PFSK-1 (cell line): ENCODE measurements at regions not wholly inside any gene's neighbourhood (a gene's known extent, or its start where the extent isn't known, plus 50 kb on each side); places are given as distances from the start of the nearest gene placed in this dataset.

Experiments used
- FOXP2 ChIP-seq: optimal IDR thresholded peaks from 2 replicates; pipeline ENCODE3; 2011; ENCODE audit warnings: borderline replicate concordance, control low read depth, inconsistent platforms; ENCODE audit not compliant: insufficient read depth; ENCODE audit errors: extremely low read length, extremely low read depth
- POLR2AphosphoS5 ChIP-seq: IDR thresholded peaks from 2 replicates; pipeline ENCODE4 v1.6.1; 2012; ENCODE audit warnings: low read depth, mild to moderate bottlenecking, control low read depth, low read length, moderate library complexity
- REST ChIP-seq, 2 experiments: IDR thresholded peaks; 2 replicates each; pipeline versions ENCODE4 v1.6.1 to v1.8.0; 2011 to 2012; ENCODE audit warnings: low read depth in 2 of 2, low read length in 2 of 2, control low read depth in 1 of 2, inconsistent platforms in 1 of 2, mild to moderate bottlenecking in 1 of 2, moderate library complexity in 1 of 2; ENCODE audit not compliant: insufficient read depth in 1 of 2
- SIN3A ChIP-seq: IDR thresholded peaks from 2 replicates; pipeline ENCODE4 v1.6.1; 2012; ENCODE audit warnings: mild to moderate bottlenecking, low read length, moderate library complexity, borderline replicate concordance; ENCODE audit not compliant: insufficient read depth
- TAF1 ChIP-seq: IDR thresholded peaks from 2 replicates; pipeline ENCODE4 v1.6.1; 2012; ENCODE audit warnings: low read length, control low read depth, borderline replicate concordance; ENCODE audit not compliant: insufficient read depth

GRCh38 chr3:64405211-64405835 is 180.1 kb upstream of the PRICKLE2 start:
- no peak for TF ChIP-seq REST (IDR thresholded peaks at IDR 0.05; ENCODE audit: insufficient read depth in 1 of 2, low read depth in 2 of 2, low read length in 2 of 2)
- no peak for TF ChIP-seq SIN3A

DNA sequence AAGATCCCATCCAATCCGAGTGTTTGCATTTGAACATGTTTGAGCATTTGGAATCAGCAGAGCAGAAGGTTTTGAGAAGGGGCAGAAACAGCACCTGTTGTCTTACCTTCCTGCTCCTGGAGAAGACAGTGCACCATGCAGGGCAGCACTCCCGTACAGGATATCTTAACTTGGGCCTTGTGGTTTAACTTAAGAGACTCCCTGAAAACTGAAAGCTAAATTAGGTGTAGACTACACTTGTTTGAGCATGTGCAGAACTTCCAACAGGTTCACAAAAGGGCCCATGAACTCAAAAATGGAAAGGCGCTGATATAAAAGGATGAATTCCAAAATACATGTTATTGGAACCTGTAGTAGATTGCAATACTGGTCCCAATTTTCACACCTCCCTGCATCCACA is 175.4 kb upstream of the PRICKLE2 start:
- no peak for TF ChIP-seq TAF1
- no peak for TF ChIP-seq FOXP2
- no peak for TF ChIP-seq REST (IDR thresholded peaks at IDR 0.05; ENCODE audit: insufficient read depth in 1 of 2, low read depth in 2 of 2, low read length in 2 of 2)
- TF ChIP-seq SIN3A: no peak
- no peak for TF ChIP-seq POLR2AphosphoS5

DNA sequence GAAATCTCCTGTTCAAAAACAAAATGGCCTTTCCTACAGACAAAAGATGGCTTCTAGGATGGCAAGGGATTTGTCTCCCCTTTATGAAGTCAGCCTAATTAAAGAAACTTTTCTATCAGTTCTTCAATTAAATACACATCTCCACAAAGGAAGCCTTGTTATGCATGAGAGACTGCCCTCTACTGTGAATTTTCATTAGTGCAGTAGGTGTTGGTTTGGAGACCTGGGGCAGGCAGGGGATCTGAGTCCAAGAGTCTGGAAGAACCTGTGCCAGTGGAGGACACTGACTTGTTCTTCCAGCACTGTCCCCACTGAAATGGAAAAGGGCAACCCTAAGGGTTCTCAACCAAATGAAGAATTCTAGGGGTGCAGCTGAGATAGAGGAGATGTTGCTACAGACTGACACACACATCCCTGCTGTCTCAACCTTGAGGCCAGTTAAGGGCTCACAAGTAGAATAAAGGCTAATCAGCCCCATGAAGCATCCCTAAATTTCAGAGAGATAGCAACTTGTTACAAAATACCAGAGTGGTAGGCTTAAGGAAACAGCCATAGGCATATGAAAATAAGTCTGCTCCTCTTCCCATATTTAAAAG is 174.0 kb upstream of the PRICKLE2 start:
- no peak for TF ChIP-seq REST (IDR thresholded peaks at IDR 0.05; ENCODE audit: insufficient read depth in 1 of 2, low read depth in 2 of 2, low read length in 2 of 2)
- no peak for TF ChIP-seq TAF1
- no peak for TF ChIP-seq POLR2AphosphoS5
- TF ChIP-seq SIN3A: no peak
- TF ChIP-seq FOXP2: no peak

DNA sequence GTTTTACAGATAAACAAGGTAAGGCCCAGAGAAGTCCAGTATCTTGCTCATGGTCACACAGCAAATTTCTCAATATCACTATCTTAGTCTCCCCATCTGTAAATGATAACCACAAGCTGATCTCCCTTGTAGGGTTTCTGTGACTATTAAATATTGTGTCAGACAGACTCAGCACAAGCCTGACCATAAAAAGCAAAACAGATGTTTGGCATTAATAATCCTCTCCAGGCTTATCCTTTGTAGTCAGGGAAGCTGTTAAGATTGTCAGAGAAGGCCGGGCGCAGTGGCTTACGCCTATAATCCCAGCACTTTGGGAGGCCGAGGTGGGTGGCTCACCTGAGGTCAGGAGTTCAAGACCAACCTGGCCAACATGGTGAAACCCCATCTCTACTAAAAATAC is 173.2 kb upstream of the PRICKLE2 start:
- TF ChIP-seq REST (IDR thresholded peaks at IDR 0.05; ENCODE audit: insufficient read depth in 1 of 2, low read depth in 2 of 2, low read length in 2 of 2): no peak
- TF ChIP-seq TAF1: no peak
- TF ChIP-seq SIN3A: no peak

- TF ChIP-seq POLR2AphosphoS5: no peak
Measured at GRCh38 chr3:64398006-64398405, 172.7 kb upstream of the PRICKLE2 start.
